ENCODE measurements at regions not wholly inside any gene's neighbourhood (a gene's known extent, or its start where the extent isn't known, plus 50 kb on each side); places are given as distances from the start of the nearest gene placed in this dataset.
"Not testable (repeated sequence)": the region's sequence is repeated elsewhere in the genome, so short reads cannot be mapped to it uniquely, and the experiment has no call there.

DNA sequence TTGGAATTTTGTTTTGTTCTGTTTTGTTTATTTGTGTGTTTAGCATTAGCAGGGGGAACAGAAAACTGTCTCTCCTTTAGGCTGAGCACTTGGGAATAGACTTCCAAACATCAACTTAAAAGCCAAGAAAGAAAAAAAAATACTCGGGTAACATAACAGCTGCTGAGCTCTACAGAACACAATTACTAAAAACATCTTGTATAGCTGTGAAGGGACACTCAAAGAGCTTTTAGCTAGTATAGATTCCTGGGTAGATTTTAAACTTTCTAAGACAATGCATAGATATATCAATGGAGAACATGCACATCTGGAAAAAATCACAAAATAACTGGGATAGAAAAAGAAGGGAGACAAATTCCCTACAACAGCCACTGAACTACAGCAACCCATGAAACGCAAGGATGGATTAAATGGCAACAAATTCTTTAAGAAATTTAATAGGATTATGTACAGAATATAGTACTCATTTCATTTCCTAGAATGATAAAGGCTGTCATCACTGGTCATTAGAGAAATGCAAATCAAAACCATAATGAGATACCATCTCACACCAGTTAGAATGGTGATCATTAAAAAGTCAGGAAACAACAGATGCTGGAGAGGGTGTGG, 174.3 kb upstream of the KRR1 start:
- DNase-seq (ENCODE audit: low read depth in 1 of 2, low spot score in 1 of 2): no peak

DNA sequence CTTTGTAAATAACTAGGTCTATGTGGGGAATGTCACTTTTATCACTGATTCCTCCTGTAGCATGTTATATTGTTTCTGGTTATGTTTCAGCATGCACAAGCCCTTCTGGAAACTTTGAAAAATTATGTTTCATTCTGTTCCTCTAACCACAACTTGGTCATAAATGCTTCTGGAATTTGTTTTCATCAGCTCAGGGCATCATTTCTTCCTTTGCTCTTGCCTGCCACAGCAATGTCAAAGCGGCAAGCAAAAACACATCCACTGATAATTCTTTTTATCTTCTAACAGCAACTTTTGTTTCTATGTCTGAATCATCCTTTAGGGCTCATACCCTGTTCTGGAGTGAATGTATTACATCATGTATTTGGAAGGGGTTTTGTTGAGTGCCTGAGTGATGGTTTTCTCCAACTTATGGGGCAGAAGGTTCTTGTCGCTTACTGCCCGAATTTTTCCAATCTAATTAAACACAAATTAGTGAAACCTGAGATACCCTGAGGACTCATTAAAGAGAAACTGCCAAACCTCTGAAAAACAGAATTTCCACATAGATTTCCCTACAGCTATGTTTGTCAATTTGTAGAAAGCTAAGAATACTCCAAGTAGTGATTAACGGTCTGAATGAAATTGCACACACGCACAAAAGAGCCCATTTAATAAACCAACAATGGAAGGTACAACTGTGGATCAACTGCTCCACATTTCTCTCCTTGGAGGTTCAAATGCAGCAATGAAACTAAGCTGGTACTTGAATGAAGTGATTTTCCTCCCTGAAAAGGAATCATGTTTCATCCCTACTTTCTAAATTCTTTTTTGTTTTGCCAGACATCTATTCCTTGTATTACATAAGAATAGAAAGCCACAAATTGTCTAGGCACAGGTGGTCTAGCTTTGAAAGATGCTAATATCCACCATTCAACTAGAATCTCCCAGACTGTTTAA, 173.5 kb upstream of the KRR1 start:
- no peak for DNase-seq (ENCODE audit: low read depth in 1 of 2, low spot score in 1 of 2)

- not testable (repeated sequence) for DNase-seq (ENCODE audit: low read depth in 1 of 2, low spot score in 1 of 2)
These were observed 172.7 kb upstream of the KRR1 start for GRCh38 chr12:75683995-75684586.

- DNase-seq (ENCODE audit: low read depth in 1 of 2, low spot score in 1 of 2): no peak
These were observed 171.8 kb upstream of the KRR1 start for GRCh38 chr12:75683220-75683619.

GRCh38 chr12:75677522-75677921, 166.1 kb upstream of the KRR1 start:
- no peak for DNase-seq (ENCODE audit: low read depth in 1 of 2, low spot score in 1 of 2)

DNA sequence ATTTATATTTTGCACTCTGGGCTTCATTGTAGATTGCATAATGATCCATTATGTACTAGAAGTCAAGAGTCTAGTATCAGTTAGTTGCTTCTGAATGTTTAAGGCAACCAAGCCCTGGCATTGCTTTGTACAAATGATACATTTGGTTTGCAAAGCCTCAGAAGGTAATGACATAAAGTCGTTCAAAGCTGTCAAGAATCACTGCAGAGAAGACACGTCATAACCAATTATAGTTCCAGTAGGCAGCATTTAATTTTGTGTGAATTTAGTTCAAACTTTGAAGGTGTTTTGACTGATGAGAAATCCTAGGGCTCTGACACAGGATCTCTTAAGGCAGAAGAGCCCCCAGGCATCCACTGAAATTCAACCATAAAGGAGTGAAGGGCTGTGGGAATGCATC, 163.0 kb upstream of the KRR1 start:
- no peak for DNase-seq (ENCODE audit: low read depth in 1 of 2, low spot score in 1 of 2)

DNA sequence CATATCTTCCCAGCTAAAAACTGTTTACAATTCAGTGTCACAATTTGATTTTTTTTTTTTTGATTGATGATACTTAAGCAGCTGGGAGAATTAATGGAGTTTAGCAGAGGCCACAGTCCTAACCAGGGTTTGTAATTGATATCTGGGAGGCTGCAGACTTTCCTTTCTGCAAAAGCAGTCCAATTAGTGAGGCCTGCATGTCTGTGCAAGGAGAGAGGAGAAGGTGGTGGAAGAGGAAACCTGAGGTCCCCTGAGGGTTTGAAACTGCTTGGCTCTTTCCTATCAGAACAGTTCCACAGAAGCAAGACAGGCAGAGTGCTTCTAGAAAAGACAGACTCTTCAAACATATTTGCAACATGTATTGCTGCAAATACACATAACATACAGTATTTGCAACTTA, 160.8 kb upstream of the KRR1 start:
- no peak for DNase-seq (ENCODE audit: low read depth in 1 of 2, low spot score in 1 of 2)

DNA sequence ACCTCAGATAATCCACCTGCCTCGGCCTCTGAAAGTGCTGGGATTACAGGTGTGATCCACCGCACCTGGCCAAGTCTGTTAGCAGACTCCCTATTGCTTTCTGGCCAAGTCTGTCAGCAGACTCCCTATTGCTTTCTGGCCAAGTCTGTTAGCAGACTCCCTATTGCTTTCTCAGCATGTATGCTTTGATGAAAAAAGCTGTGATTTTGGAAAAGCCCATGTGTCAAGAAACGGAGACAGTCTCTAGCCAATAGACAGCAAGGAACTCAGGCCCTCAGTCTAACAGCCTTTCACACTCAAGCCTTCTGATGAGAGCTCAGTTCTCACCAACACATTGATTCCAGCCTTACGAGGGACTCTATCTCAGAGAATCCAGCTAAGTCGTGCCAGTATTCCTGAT, 158.8 kb upstream of the KRR1 start:
- DNase-seq (ENCODE audit: low read depth in 1 of 2, low spot score in 1 of 2): no peak

GRCh38 chr12:75666939-75667334, 155.5 kb upstream of the KRR1 start:
- DNase-seq (ENCODE audit: low read depth in 1 of 2, low spot score in 1 of 2): no peak

- DNase-seq (ENCODE audit: low read depth in 1 of 2, low spot score in 1 of 2): no peak
These were observed 154.9 kb upstream of the KRR1 start for GRCh38 chr12:75666126-75666938.

GRCh38 chr12:75665216-75665615, 153.8 kb upstream of the KRR1 start:
- no peak for DNase-seq (ENCODE audit: low read depth in 1 of 2, low spot score in 1 of 2)

- DNase-seq (ENCODE audit: low read depth in 1 of 2, low spot score in 1 of 2): no peak
These were observed 151.2 kb upstream of the KRR1 start for GRCh38 chr12:75662511-75663159.

DNA sequence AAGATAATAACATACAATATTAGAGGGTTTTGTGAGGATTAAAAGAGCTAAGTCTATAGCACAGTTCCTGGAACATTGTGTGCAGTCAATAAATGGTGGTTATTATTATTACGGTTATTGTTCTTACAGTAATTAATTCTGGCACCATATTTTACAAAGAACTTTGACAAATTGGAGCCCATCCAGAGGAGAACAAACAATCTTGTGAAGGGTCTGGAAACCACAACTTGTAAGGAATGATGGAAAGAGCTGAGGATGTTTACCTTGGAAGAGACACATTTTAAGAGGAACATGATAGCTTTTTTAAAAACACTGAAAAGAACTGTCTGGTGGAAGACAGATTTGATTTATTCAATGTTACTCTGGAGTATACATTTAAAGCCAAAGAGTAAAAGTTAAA, 150.5 kb upstream of the KRR1 start:
- no peak for DNase-seq (ENCODE audit: low read depth in 1 of 2, low spot score in 1 of 2)

GRCh38 chr12:75660805-75661404, 149.5 kb upstream of the KRR1 start:
- DNase-seq (ENCODE audit: low read depth in 1 of 2, low spot score in 1 of 2): no peak

GRCh38 chr12:75660107-75660530, 148.7 kb upstream of the KRR1 start:
- no peak for DNase-seq (ENCODE audit: low read depth in 1 of 2, low spot score in 1 of 2)

DNA sequence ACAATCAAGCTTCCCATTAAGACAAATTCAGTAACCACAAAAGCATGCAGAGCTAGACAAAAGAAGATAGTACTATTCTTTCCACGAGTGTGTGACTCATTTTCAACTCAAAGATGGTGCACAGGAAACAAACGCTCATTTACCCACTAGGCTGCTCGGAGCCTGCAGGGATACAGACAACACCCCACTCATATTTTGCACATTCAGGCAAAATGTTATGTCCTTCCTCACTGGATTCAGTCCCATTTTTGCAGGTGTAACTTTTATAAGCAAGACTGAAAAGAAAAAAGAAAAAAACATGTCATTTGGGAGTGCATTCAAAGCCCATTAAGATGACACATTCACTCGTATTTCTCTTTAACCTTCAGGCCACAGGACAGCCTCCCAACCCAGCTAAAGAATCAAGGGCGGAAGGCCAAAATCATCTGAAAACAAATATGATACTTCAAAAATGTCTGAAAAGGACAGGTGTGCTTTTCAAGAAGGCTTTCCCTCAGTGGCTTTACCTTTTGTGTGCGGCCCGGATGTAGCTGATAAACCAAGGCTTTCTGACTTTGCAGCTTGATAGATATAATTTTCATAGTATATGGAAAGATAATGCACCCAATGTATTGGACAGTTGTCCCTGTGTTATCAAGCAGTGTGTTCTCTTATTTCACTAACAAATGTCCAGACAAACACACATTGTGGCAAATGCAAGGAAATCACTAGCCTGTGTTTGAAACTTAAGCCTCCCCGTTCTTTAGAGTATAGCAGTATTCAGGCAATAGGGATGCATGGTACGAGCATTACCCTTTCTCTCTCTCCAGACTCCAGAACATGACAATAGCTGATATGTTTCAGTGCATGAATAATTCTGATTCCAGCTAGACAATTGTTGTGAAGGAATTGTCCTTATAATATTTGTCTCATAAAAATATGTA, 147.8 kb upstream of the KRR1 start:
- no peak for DNase-seq (ENCODE audit: low read depth in 1 of 2, low spot score in 1 of 2)

GRCh38 chr12:75658286-75658685, 146.9 kb upstream of the KRR1 start:
- DNase-seq (ENCODE audit: low read depth in 1 of 2, low spot score in 1 of 2): no peak

DNA sequence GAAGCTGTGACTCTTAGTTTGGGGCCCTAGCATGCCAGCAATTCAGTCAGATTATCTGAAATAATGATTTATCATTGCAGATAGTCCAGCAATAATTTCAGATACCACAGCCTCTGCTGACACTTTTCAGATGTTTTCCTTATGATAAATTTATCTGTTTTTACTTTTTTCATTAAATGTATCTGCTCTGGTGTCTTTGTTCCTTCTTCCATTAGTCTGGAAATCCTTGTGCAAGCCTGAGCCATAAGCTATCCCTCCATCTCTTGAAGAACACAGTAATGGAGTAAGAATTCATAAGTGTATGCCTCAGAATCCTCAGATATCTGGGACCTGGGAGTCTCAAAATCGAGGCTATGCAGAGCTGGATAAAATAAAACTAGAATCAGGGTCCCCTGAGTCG, 146.4 kb upstream of the KRR1 start:
- no peak for DNase-seq (ENCODE audit: low read depth in 1 of 2, low spot score in 1 of 2)

- DNase-seq (ENCODE audit: low read depth in 1 of 2, low spot score in 1 of 2): not testable (repeated sequence)
These were observed 145.9 kb upstream of the KRR1 start for GRCh38 chr12:75657354-75657753.

Data from activated T-helper 1 cell treated with anti-CD3 and anti-CD28 coated beads, Interleukin-2, amount 50 U/mL, for 16 hours (primary cell).